HEK293T (cell line): ENCODE measurements at regions not wholly inside any gene's neighbourhood (a gene's known extent, or its start where the extent isn't known, plus 50 kb on each side); places are given as distances from the start of the nearest gene placed in this dataset.

Source experiments
- CTBP1 ChIP-seq: fragments of 450-650 bp; IDR thresholded peaks from 2 replicates; pipeline ENCODE4 v1.6.1; 2016; ENCODE audit warnings: borderline replicate concordance
- SUZ12 ChIP-seq: fragments of 450-650 bp; IDR thresholded peaks from 2 replicates; pipeline ENCODE4 v1.6.1; 2016; ENCODE audit warnings: mild to moderate bottlenecking

DNA sequence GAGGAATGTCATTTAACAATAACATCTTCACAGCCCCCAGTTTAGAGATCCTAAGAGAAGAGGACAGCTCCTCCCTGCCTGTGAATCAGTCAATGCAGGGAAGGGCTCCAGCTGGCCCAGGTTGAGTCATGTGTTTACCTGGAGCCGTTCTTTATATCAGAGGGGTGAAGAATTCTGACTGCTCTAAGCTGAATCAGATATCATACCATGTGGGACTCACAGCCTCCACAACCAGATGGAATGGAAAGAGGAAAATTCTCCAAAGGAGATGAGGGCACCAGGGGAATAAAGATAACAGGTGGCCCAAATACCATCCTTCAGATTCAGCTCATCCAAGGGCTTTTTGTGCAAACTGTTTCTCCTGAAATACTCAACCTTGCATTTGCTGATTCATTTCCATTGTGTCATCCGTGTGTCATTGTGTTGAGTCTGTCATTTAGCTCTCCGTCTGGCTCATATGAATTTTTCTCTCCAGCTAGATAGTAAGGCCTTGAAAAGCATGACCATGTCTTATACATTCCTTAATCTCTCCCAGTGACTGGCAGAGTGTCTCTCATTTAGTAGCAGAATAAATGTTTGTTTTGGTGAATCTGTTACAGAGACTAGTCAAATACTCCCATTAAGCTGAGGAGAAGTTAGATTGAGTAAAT is 217.9 kb downstream of the RFC3 start:
- TF ChIP-seq CTBP1 = no peak
- no peak for TF ChIP-seq SUZ12
